ENCODE measurements at regions not wholly inside any gene's neighbourhood (a gene's known extent, or its start where the extent isn't known, plus 50 kb on each side); places are given as distances from the start of the nearest gene placed in this dataset.

- Histone ChIP-seq H3K9me3 (no peaks in the 10 kb centered on the region), H3K27me3 (no peaks in the 10 kb centered on the region), H3K4me1 (no peaks in the 10 kb centered on the region), H3K36me3 (no peaks in the 10 kb centered on the region), H3K4me3 (no peak overlapping the region), H3K27ac (no peak overlapping the region)
- ATAC-seq (ENCODE audit: low FRiP score in 2 of 2) (no peak), DNase-seq (no peak)
- 42 to 46% methylated on average over 4 of the region's 4 CpGs for WGBS, 2 donors
- TF ChIP-seq POLR2A (IDR thresholded peaks at IDR 0.05) (no peak), CTCF (IDR thresholded peaks at IDR 0.05) (no peak), POLR2AphosphoS5 (IDR thresholded peaks at IDR 0.05) (no peak), EP300 (IDR thresholded peaks at IDR 0.05) (no peak)
Observed at GRCh38 chr1:96492236-96492635, 229.3 kb upstream of the PTBP2 start.

DNA sequence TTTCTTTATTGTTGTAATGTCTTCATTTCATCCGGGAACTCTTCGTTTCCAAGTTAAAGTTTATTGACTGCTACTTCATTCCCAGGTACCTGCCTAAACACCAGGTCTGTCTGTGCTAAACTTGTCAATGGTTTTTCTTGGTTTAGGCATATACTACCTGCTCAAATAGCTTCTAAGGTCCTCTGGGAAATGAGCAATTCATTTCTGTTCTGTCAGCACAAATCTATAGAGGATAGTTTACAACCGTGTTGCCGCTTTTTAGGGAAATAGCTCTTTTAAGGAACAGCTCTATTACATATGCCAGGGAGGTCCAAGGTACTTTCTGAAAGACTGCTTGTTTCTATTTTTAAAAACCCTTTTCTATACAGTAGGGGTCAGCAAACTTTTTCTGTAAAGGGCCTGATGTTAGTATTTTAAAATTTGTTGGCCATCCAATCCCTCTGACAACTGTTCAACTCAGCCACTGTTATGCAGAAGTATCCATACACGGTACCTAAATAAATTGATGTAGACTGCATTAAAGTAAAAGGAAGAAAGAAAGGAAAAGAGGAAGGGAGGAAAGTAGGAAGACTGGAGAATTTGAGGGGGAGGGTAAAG lies 222.7 kb upstream of the PTBP2 start:
- no peak for ATAC-seq (ENCODE audit: low FRiP score in 2 of 2)
- Histone ChIP-seq H3K27ac (no peak overlapping the region), H3K36me3 (no peaks in the 10 kb centered on the region), H3K4me1 (no peaks in the 10 kb centered on the region), H3K27me3 (no peaks in the 10 kb centered on the region), H3K9me3 (no peaks in the 10 kb centered on the region), H3K4me3 (no peak overlapping the region)
- DNase-seq, result no peak
- WGBS, 2 donors, result 73 to 77% methylated on average over 5 of the region's 5 CpGs
- no peak for TF ChIP-seq POLR2AphosphoS5 (IDR thresholded peaks at IDR 0.05)
- no peak for TF ChIP-seq EP300 (IDR thresholded peaks at IDR 0.05)
- no peak for TF ChIP-seq CTCF (IDR thresholded peaks at IDR 0.05)
- TF ChIP-seq POLR2A (IDR thresholded peaks at IDR 0.05), result no peak

DNA sequence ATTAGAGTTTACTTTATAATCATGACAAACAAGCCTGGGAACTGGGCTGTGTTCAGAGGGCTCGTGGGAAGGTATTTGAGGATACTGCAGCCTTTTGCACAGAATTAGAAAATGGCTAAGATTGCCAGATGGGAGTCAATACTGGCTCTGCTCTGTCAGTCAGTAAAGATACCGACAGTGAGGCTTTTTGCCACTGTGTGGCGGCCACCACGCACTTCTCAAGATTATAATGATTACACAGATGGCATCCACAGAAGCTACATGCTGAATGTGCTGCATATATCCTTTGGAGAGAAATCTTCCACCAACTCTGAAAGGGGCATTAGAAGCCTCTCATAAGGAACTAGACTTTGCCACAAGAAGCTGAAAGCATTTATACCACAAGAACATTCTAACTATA lies 213.4 kb upstream of the PTBP2 start:
- Histone ChIP-seq H3K4me1 (no peaks in the 10 kb centered on the region), H3K27ac (no peak overlapping the region), H3K4me3 (no peak overlapping the region), H3K36me3 (no peaks in the 10 kb centered on the region), H3K27me3 (no peaks in the 10 kb centered on the region), H3K9me3 (no peaks in the 10 kb centered on the region)
- WGBS, 2 donors, result 71 to 72% methylated on average over 4 of the region's 4 CpGs
- ATAC-seq (ENCODE audit: low FRiP score in 2 of 2) (no peak), DNase-seq (no peak)
- TF ChIP-seq EP300 (IDR thresholded peaks at IDR 0.05) (no peak), POLR2A (IDR thresholded peaks at IDR 0.05) (no peak), POLR2AphosphoS5 (IDR thresholded peaks at IDR 0.05) (no peak), CTCF (IDR thresholded peaks at IDR 0.05) (no peak)

DNA sequence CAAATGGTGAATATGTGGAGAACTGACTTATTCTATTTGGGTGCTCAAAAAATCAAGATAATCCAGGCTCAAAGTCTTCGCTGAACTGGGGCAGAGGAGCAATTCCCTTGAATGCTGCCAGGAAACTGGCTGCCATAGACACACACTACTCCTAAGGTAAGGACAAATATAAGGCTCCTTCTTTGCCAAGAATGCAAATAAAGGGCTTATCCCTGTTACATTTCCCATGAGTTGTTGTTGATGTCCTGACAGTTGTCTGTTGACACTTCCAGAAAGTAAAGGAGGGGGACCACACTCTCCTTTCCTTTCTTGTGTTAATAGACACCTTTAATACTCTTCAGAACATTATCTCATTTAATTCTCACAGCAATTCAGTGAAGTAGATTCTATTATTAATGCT lies 212.2 kb upstream of the PTBP2 start:
- H3K4me1 ChIP-seq, result no peaks in the 10 kb centered on the region
- H3K9me3 ChIP-seq, result no peaks in the 10 kb centered on the region
- no peaks in the 10 kb centered on the region for H3K27me3 ChIP-seq
- no peak for TF ChIP-seq POLR2AphosphoS5 (IDR thresholded peaks at IDR 0.05)
- TF ChIP-seq EP300 (IDR thresholded peaks at IDR 0.05), result no peak
- TF ChIP-seq CTCF (IDR thresholded peaks at IDR 0.05), result no peak
- TF ChIP-seq POLR2A (IDR thresholded peaks at IDR 0.05), result no peak
- H3K27ac ChIP-seq, result no peak overlapping the region
- WGBS, 2 donors, result 65 to 84% methylated on average over 1 of the region's 1 CpG
- no peak overlapping the region for H3K4me3 ChIP-seq
- ATAC-seq (ENCODE audit: low FRiP score in 2 of 2) (no peak), DNase-seq (no peak)
- no peaks in the 10 kb centered on the region for H3K36me3 ChIP-seq

DNA sequence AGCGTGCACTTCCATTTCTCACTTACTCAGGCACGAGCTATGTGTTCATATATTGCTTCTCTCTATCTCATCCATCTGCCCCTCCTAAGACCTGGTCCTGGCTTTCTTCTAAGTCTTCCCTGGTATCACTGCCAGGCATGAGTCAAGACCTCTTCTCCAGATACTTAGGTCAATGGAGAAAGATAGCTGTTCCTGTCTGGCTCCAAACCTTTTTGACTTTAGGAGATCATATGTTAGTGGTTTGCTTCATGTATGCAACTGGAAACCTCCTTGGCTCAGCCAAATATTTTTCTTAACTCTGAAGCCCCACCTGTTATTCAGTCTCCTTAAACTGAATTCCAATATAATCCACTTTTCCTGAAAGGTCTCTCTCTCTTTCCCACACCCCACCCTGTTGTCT lies 211.6 kb upstream of the PTBP2 start:
- no peaks in the 10 kb centered on the region for H3K9me3 ChIP-seq
- no peaks in the 10 kb centered on the region for H3K36me3 ChIP-seq
- WGBS, 2 donors, result 76 to 84% methylated on average over 2 of the region's 2 CpGs
- ATAC-seq (ENCODE audit: low FRiP score in 2 of 2), result no peak
- H3K4me1 ChIP-seq, result no peaks in the 10 kb centered on the region
- H3K4me3 ChIP-seq, result no peak overlapping the region
- H3K27ac ChIP-seq, result no peak overlapping the region
- no peak for TF ChIP-seq CTCF (IDR thresholded peaks at IDR 0.05)
- TF ChIP-seq POLR2AphosphoS5 (IDR thresholded peaks at IDR 0.05), result no peak
- TF ChIP-seq EP300 (IDR thresholded peaks at IDR 0.05), result no peak
- TF ChIP-seq POLR2A (IDR thresholded peaks at IDR 0.05), result no peak
- DNase-seq, result no peak
- no peaks in the 10 kb centered on the region for H3K27me3 ChIP-seq

Measured in upper lobe of left lung (tissue), 6 donors.